HG03159 (cell line): ENCODE measurements at regions not wholly inside any gene's neighbourhood (a gene's known extent, or its start where the extent isn't known, plus 50 kb on each side); places are given as distances from the start of the nearest gene placed in this dataset.

Source experiments
- ATAC-seq: cut with Tn5 transposase; IDR thresholded peaks from one replicate; pipeline ENCODE4 v1.9.1; 2021; ENCODE audit warnings: mild to moderate bottlenecking, moderate library complexity; ENCODE audit not compliant: unreplicated experiment

GRCh38 chr21:19557488-19557887 is 1153.9 kb upstream of the TMPRSS15 start:
- no peak for ATAC-seq

GRCh38 chr21:19565587-19565986 is 1162.0 kb upstream of the TMPRSS15 start:
- no peak for ATAC-seq

DNA sequence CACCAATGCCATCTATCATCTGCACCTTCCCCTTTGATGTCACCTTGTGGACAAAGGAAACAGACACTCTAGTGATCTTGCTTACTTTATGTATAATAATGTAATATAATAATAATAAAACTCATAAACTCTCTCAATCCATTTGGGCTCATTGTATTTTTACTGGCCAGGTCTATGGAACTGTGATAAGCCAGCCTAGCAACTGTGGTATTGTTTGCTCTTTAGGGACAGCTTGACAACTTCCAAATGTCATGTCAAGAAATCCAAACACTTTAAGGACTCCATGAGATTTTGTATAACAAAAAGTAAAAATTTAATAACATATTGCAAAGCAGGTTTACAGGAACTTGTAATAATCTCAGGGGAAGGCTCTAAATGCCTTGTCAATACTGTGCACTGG is 1163.4 kb upstream of the TMPRSS15 start:
- no peak for ATAC-seq

DNA sequence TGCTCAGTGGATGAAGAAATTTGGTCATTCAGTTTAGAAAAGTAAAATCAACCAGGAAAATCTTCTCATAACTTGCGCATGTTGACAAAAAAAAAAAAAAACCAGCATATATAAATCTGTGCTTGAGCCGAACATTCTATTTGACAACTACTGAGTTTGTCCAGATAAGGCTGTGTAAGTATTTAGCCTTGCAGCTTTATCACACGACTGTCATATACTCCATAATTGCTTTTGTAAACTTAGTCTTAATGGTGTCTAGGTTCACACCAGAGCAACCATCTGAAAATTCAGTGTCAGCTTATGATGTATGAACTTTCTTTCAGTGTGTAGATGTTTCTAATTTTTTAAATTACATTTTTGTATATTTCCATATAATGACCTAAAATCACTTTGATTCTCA is 1173.8 kb upstream of the TMPRSS15 start:
- no peak for ATAC-seq

GRCh38 chr21:19590044-19590443 is 1186.5 kb upstream of the TMPRSS15 start:
- no peak for ATAC-seq

GRCh38 chr21:19603011-19603593 is 1199.5 kb upstream of the TMPRSS15 start:
- no peak for ATAC-seq

DNA sequence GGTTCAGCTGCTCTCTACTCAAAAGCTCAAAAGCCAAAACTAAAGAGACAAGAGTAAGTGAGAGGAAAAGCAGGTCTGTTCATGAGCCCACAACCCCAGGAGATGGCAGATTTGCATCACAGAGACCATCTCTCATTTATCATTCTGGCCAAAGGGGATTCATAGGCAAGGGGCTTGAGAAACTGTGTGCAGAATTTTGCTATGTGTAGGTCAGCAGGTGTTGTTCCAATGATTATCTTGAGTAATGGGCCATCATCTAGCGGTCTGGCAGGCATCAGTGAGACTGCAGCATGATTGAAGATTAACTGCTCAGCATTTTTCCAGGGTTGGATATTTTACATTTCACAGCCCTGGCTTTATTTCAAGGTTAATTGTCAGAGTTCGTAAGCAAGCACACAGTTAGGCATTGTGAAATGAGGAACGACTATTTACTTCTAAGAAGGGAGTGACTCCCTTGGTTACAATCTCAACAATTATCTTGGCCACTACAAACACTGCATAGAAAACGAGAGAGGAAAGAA is 1204.6 kb upstream of the TMPRSS15 start:
- no peak for ATAC-seq

DNA sequence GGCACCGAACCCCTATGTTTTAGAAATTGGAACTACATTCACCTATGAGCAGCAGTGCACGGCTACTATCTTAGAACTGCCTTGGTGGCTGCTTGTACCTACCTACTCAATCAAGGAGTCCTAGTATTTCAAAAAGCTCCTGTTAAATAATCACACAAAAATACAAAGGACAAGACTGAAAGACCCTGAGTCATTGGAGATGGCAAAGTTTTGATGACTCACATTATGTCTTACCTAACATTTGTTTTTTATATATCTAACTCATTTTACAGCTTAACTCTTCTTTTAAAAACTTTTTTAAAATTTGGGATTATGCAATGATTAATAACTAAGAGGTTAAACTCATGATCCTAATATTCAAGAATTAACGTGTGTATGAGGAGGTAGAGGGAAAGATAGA is 1206.0 kb upstream of the TMPRSS15 start:
- ATAC-seq = no peak

GRCh38 chr21:19621837-19622496 is 1218.4 kb upstream of the TMPRSS15 start:
- ATAC-seq = no peak

DNA sequence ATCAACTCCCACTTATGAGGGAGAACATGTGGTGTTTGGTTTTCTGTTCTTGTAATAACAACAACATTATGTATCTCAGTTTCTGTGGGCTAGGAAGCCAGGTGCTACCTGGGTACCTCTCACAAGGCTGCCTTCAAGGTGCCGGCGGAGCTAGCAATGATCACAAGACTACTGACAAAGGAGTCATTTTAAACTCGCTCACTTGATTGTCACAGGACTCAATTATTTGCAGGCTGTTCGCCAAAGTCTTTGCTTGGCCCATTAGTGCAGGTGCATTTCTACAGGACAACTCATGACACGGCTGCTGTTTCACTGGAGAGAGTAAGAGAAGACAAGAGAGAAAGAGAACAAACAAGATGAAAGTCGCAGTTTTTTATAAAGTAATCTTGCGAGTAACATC is 1237.4 kb upstream of the TMPRSS15 start:
- ATAC-seq = no peak

GRCh38 chr21:19648391-19648790 is 1244.8 kb upstream of the TMPRSS15 start:
- ATAC-seq = no peak

- ATAC-seq = no peak
These were observed 1279.9 kb upstream of the TMPRSS15 start for GRCh38 chr21:19683492-19683891.

DNA sequence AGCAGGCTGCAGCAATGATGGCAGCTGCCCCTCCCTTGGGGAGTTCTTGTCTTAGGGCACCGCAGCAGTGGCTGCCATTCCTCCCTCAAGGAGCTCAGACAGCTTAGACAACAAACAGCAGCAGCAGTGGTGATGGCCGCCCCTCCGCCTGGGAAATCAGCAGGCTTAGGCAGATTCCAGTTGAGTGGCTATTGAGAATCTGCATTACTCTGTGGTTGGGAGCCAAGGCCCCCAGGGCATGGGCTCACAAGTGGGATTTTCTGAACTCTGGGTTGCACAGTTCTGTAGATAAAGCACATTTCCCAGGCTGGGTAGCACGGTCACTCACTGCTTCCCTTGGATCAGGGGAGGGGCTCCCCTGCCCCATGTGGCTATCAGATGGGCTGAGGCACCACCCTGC is 1280.7 kb upstream of the TMPRSS15 start:
- no peak for ATAC-seq

DNA sequence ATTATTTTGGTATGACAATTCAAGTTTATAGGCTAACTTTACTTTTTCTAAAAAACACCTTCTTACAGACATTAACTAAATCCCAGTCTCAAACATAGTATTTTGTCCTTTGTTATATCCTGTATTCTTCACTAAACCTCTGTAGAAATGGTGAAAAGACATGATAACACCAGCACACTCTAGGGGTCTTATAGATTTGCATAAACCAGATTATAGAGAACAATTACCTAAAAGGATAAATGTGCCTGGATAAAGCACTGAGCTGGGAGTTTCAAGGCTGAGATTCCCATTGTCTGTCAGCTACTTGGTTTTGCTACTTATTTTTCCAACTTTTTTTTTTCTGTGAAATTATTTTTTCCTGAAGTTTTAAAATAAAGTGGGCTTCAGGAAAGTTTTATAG is 1288.6 kb upstream of the TMPRSS15 start:
- ATAC-seq = no peak

DNA sequence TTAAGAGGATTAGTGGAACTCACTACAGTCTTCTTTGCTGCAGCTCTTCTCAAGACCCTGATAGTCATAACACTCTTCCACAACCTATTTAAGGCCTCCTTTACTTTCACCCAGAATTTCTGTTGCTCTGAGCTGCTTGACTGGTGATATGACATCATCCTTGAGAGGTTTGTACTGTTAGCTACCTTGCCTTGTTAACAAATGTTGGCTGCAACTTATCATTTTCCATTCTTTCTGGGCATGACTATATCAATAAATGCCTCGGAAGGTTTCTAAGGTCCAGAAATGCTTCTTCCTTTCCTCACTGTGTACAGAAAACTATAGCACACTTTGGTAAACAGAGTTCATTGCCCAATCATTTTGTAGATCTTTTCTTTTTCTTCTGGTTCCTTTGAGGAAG is 1292.2 kb upstream of the TMPRSS15 start:
- no peak for ATAC-seq

DNA sequence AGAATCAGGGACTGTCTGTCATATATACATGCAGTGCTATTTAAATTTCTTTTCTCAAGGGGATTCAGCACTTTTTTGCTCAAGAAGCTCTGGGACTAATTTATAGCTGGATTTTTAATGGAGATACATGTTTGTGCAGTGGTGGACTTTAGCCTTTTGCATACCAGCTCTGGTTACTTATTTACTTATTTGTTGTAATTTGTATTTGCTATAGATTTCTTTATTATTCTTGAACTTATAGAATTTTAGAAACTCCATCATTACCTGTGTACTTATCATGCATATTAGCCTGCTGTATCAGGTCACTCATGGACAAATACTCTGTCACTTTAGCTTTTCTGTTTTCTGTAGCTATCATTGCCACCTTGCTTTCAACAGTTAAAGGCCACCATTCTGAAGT is 1296.9 kb upstream of the TMPRSS15 start:
- ATAC-seq = no peak

GRCh38 chr21:19702726-19703125 is 1295.5 kb upstream of the NCAM2 start:
- no peak for ATAC-seq

- ATAC-seq = no peak
These were observed 1293.4 kb upstream of the NCAM2 start for GRCh38 chr21:19704832-19705231.

GRCh38 chr21:19712441-19712840 is 1285.8 kb upstream of the NCAM2 start:
- ATAC-seq = no peak

DNA sequence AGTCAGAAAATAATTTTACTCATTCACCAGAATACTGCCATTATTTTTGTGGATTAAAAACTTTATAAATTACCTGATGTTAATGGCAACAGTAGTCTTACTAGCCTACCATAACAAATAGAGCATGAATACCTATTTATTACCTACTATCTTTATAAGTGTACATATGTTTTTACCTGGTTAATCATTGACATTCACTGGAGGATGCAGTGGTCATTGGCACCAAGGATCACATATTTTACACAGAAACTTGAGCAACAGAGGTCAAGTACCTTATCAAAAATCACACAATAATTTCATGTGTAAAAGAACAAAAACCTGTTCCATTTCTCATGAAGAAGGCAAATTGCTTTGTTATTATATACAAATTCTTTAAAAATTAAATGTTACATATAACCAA is 1284.9 kb upstream of the NCAM2 start:
- no peak for ATAC-seq

DNA sequence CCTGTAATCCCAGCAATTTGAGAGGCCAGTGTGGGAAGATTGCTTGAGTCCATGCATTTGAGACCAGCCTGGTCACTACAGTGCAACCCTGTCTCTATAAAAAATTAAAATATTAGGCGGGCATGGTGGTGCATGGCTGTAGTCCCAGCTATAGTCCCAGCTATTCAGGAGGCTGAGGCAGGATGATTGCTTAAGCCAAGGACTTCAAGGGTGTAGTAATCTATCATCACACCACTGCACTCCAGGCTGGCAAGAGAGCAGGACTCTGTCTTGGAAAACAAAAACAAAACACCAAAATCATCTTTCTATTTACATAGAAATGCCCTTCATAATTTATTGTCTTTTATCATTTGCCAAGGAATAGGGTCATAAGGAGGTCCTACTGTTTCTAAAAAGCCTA is 1274.1 kb upstream of the NCAM2 start:
- no peak for ATAC-seq

- no peak for ATAC-seq
These were observed 1267.0 kb upstream of the NCAM2 start for GRCh38 chr21:19731251-19731650.

GRCh38 chr21:19759836-19760235 is 1238.4 kb upstream of the NCAM2 start:
- ATAC-seq = no peak
